Loucy (cell line): ENCODE measurements at regions not wholly inside any gene's neighbourhood (a gene's known extent, or its start where the extent isn't known, plus 50 kb on each side); places are given as distances from the start of the nearest gene placed in this dataset.

Source experiments
- CTCF ChIP-seq: fragments of 200-600 bp; sonication (generic); conservative IDR thresholded peaks from 2 replicates; pipeline ENCODE4 v1.5.1; 2014; ENCODE audit warnings: mild to moderate bottlenecking, antibody characterized with exemption, low read length
- EZH2phosphoT487 ChIP-seq: fragments of 200-600 bp; IDR thresholded peaks from 2 replicates; pipeline ENCODE4 v1.6.1; 2018; ENCODE audit warnings: antibody characterized with exemption, mild to moderate bottlenecking, moderate library complexity, borderline replicate concordance

GRCh38 chr12:24109381-24110039 is 160.0 kb upstream of the SOX5 start:
- TF ChIP-seq CTCF, result peak; percentile 81
- TF ChIP-seq EZH2phosphoT487, result no peak
